ENCODE measurements at regions not wholly inside any gene's neighbourhood (a gene's known extent, or its start where the extent isn't known, plus 50 kb on each side); places are given as distances from the start of the nearest gene placed in this dataset.

- WGBS, 2 experiments = 93 to 96% methylated on average over 4 of the region's 4 CpGs
Measured at GRCh38 chr1:55575571-55576279, 360.6 kb upstream of the USP24 start.

GRCh38 chr1:55574691-55575225 is 359.6 kb upstream of the USP24 start:
- H3K4me1 ChIP-seq (ENCODE audit: control insufficient read depth, insufficient read depth, low read length) = no peaks in the 10 kb centered on the region
- H3K4me3 ChIP-seq (ENCODE audit: insufficient read depth, low read depth, low read length) = no peak overlapping the region
- no peaks in the 10 kb centered on the region for H3K9me3 ChIP-seq (ENCODE audit: control insufficient read depth, low read length)
- H3K27ac ChIP-seq (ENCODE audit: insufficient read depth, low read depth, low read length, poor library complexity, severe bottlenecking) = no peak overlapping the region
- H3K27me3 ChIP-seq (ENCODE audit: control insufficient read depth, insufficient read depth, low read length, poor library complexity, severe bottlenecking) = no peaks in the 10 kb centered on the region
- H3K36me3 ChIP-seq (ENCODE audit: control insufficient read depth, insufficient read depth, low read length) = no peaks in the 10 kb centered on the region
- 94 to 97% methylated on average over 5 of the region's 5 CpGs for WGBS, 2 experiments

More at GRCh38 chr1:55575571-55576279, 360.6 kb upstream of the USP24 start:
- no peaks in the 10 kb centered on the region for H3K27me3 ChIP-seq (ENCODE audit: control insufficient read depth, insufficient read depth, low read length, poor library complexity, severe bottlenecking)
- H3K4me3 ChIP-seq (ENCODE audit: insufficient read depth, low read depth, low read length) = no peak overlapping the region
- no peaks in the 10 kb centered on the region for H3K9me3 ChIP-seq (ENCODE audit: control insufficient read depth, low read length)
- H3K36me3 ChIP-seq (ENCODE audit: control insufficient read depth, insufficient read depth, low read length) = no peaks in the 10 kb centered on the region
- H3K4me1 ChIP-seq (ENCODE audit: control insufficient read depth, insufficient read depth, low read length) = no peaks in the 10 kb centered on the region
- no peak overlapping the region for H3K27ac ChIP-seq (ENCODE audit: insufficient read depth, low read depth, low read length, poor library complexity, severe bottlenecking)

GRCh38 chr1:55572878-55573734 is 357.9 kb upstream of the USP24 start:
- 91 to 93% methylated on average over 14 of the region's 14 CpGs for WGBS, 2 experiments
- no peaks in the 10 kb centered on the region for H3K4me1 ChIP-seq (ENCODE audit: control insufficient read depth, insufficient read depth, low read length)
- H3K9me3 ChIP-seq (ENCODE audit: control insufficient read depth, low read length) = no peaks in the 10 kb centered on the region
- H3K4me3 ChIP-seq (ENCODE audit: insufficient read depth, low read depth, low read length) = no peak overlapping the region
- H3K36me3 ChIP-seq (ENCODE audit: control insufficient read depth, insufficient read depth, low read length) = no peaks in the 10 kb centered on the region
- H3K27me3 ChIP-seq (ENCODE audit: control insufficient read depth, insufficient read depth, low read length, poor library complexity, severe bottlenecking) = no peaks in the 10 kb centered on the region
- H3K27ac ChIP-seq (ENCODE audit: insufficient read depth, low read depth, low read length, poor library complexity, severe bottlenecking) = no peak overlapping the region

- Histone ChIP-seq H3K9me3 (ENCODE audit: control insufficient read depth, low read length) (no peaks in the 10 kb centered on the region), H3K27me3 (ENCODE audit: control insufficient read depth, insufficient read depth, low read length, poor library complexity, severe bottlenecking) (no peaks in the 10 kb centered on the region), H3K4me1 (ENCODE audit: control insufficient read depth, insufficient read depth, low read length) (no peaks in the 10 kb centered on the region), H3K27ac (ENCODE audit: insufficient read depth, low read depth, low read length, poor library complexity, severe bottlenecking) (no peak overlapping the region), H3K36me3 (ENCODE audit: control insufficient read depth, insufficient read depth, low read length) (no peaks in the 10 kb centered on the region), H3K4me3 (ENCODE audit: insufficient read depth, low read depth, low read length) (no peak overlapping the region)
- 91 to 98% methylated on average over 2 of the region's 3 CpGs for WGBS, 2 experiments
Measured at GRCh38 chr1:55571767-55572166, 356.6 kb upstream of the USP24 start.

GRCh38 chr1:55569417-55569816 is 354.3 kb upstream of the USP24 start:
- no peaks in the 10 kb centered on the region for H3K4me1 ChIP-seq (ENCODE audit: control insufficient read depth, insufficient read depth, low read length)
- H3K9me3 ChIP-seq (ENCODE audit: control insufficient read depth, low read length) = no peaks in the 10 kb centered on the region
- no peaks in the 10 kb centered on the region for H3K36me3 ChIP-seq (ENCODE audit: control insufficient read depth, insufficient read depth, low read length)
- H3K4me3 ChIP-seq (ENCODE audit: insufficient read depth, low read depth, low read length) = no peak overlapping the region
- no peaks in the 10 kb centered on the region for H3K27me3 ChIP-seq (ENCODE audit: control insufficient read depth, insufficient read depth, low read length, poor library complexity, severe bottlenecking)
- H3K27ac ChIP-seq (ENCODE audit: insufficient read depth, low read depth, low read length, poor library complexity, severe bottlenecking) = no peak overlapping the region
- 91 to 97% methylated on average over 2 of the region's 2 CpGs for WGBS, 2 experiments

GRCh38 chr1:55568732-55569131 is 353.6 kb upstream of the USP24 start:
- WGBS, 2 experiments = 80 to 100% methylated on average over 1 of the region's 2 CpGs
- Histone ChIP-seq H3K36me3 (ENCODE audit: control insufficient read depth, insufficient read depth, low read length) (no peaks in the 10 kb centered on the region), H3K4me3 (ENCODE audit: insufficient read depth, low read depth, low read length) (no peak overlapping the region), H3K27me3 (ENCODE audit: control insufficient read depth, insufficient read depth, low read length, poor library complexity, severe bottlenecking) (no peaks in the 10 kb centered on the region), H3K4me1 (ENCODE audit: control insufficient read depth, insufficient read depth, low read length) (no peaks in the 10 kb centered on the region), H3K27ac (ENCODE audit: insufficient read depth, low read depth, low read length, poor library complexity, severe bottlenecking) (no peak overlapping the region), H3K9me3 (ENCODE audit: control insufficient read depth, low read length) (no peaks in the 10 kb centered on the region)

GRCh38 chr1:55560266-55560665 is 345.1 kb upstream of the USP24 start:
- 75 to 86% methylated on average over 1 of the region's 1 CpG for WGBS, 2 experiments

GRCh38 chr1:55559842-55560241 is 344.7 kb upstream of the USP24 start:
- Histone ChIP-seq H3K27ac (ENCODE audit: insufficient read depth, low read depth, low read length, poor library complexity, severe bottlenecking) (no peak overlapping the region), H3K36me3 (ENCODE audit: control insufficient read depth, insufficient read depth, low read length) (no peaks in the 10 kb centered on the region), H3K4me1 (ENCODE audit: control insufficient read depth, insufficient read depth, low read length) (no peaks in the 10 kb centered on the region), H3K9me3 (ENCODE audit: control insufficient read depth, low read length) (no peaks in the 10 kb centered on the region), H3K4me3 (ENCODE audit: insufficient read depth, low read depth, low read length) (no peak overlapping the region), H3K27me3 (ENCODE audit: control insufficient read depth, insufficient read depth, low read length, poor library complexity, severe bottlenecking) (no peaks in the 10 kb centered on the region)
- WGBS, 2 experiments = 92 to 93% methylated on average over 6 of the region's 6 CpGs

More at GRCh38 chr1:55560266-55560665, 345.1 kb upstream of the USP24 start:
- H3K4me3 ChIP-seq (ENCODE audit: insufficient read depth, low read depth, low read length) = no peak overlapping the region
- H3K27ac ChIP-seq (ENCODE audit: insufficient read depth, low read depth, low read length, poor library complexity, severe bottlenecking) = no peak overlapping the region
- H3K27me3 ChIP-seq (ENCODE audit: control insufficient read depth, insufficient read depth, low read length, poor library complexity, severe bottlenecking) = no peaks in the 10 kb centered on the region
- H3K9me3 ChIP-seq (ENCODE audit: control insufficient read depth, low read length) = no peaks in the 10 kb centered on the region
- H3K36me3 ChIP-seq (ENCODE audit: control insufficient read depth, insufficient read depth, low read length) = no peaks in the 10 kb centered on the region
- H3K4me1 ChIP-seq (ENCODE audit: control insufficient read depth, insufficient read depth, low read length) = no peaks in the 10 kb centered on the region

GRCh38 chr1:55559161-55559611 is 344.0 kb upstream of the USP24 start:
- no peaks in the 10 kb centered on the region for H3K4me1 ChIP-seq (ENCODE audit: control insufficient read depth, insufficient read depth, low read length)
- no peaks in the 10 kb centered on the region for H3K27me3 ChIP-seq (ENCODE audit: control insufficient read depth, insufficient read depth, low read length, poor library complexity, severe bottlenecking)
- H3K4me3 ChIP-seq (ENCODE audit: insufficient read depth, low read depth, low read length) = no peak overlapping the region
- no peak overlapping the region for H3K27ac ChIP-seq (ENCODE audit: insufficient read depth, low read depth, low read length, poor library complexity, severe bottlenecking)
- WGBS, 2 experiments = 92 to 98% methylated on average over 6 of the region's 6 CpGs
- H3K9me3 ChIP-seq (ENCODE audit: control insufficient read depth, low read length) = no peaks in the 10 kb centered on the region
- H3K36me3 ChIP-seq (ENCODE audit: control insufficient read depth, insufficient read depth, low read length) = no peaks in the 10 kb centered on the region

- Histone ChIP-seq H3K27me3 (ENCODE audit: control insufficient read depth, insufficient read depth, low read length, poor library complexity, severe bottlenecking) (no peaks in the 10 kb centered on the region), H3K4me3 (ENCODE audit: insufficient read depth, low read depth, low read length) (no peak overlapping the region), H3K4me1 (ENCODE audit: control insufficient read depth, insufficient read depth, low read length) (no peaks in the 10 kb centered on the region), H3K9me3 (ENCODE audit: control insufficient read depth, low read length) (no peaks in the 10 kb centered on the region), H3K27ac (ENCODE audit: insufficient read depth, low read depth, low read length, poor library complexity, severe bottlenecking) (no peak overlapping the region), H3K36me3 (ENCODE audit: control insufficient read depth, insufficient read depth, low read length) (no peaks in the 10 kb centered on the region)
- WGBS, 2 experiments = 93 to 97% methylated on average over 3 of the region's 3 CpGs
Measured at GRCh38 chr1:55558515-55558914, 343.4 kb upstream of the USP24 start.

Data from ectodermal cell (in vitro differentiated cells).